Liver (tissue), 8 donors: ENCODE measurements at regions not wholly inside any gene's neighbourhood (a gene's known extent, or its start where the extent isn't known, plus 50 kb on each side); places are given as distances from the start of the nearest gene placed in this dataset.

Experiments
- DNase-seq: peaks from one replicate; pipeline ENCODE4 v3.0.0-alpha.2; 2017; ENCODE audit warnings: low spot score
- H3K27ac ChIP-seq, 2 donors: one replicate each; pipeline ENCODE4 v1.7.0; 2013; ENCODE audit warnings: inconsistent platforms in 2 of 2, low read length in 2 of 2, control low read depth in 1 of 2, low read depth in 1 of 2, mild to moderate bottlenecking in 1 of 2
- H3K27me3 ChIP-seq, 4 donors: one replicate each; pipeline versions ENCODE4 v1.6.1 to v1.7.0; 2013; ENCODE audit warnings: low read length in 3 of 4, inconsistent platforms in 1 of 4, mild to moderate bottlenecking in 1 of 4, moderate library complexity in 1 of 4; ENCODE audit not compliant: control insufficient read depth in 4 of 4, insufficient read depth in 4 of 4
- H3K36me3 ChIP-seq, 4 donors: one replicate each; pipeline versions ENCODE4 v1.6.1 to v1.7.0; 2013; ENCODE audit warnings: low read length in 3 of 4, mild to moderate bottlenecking in 3 of 4, low read depth in 1 of 4, moderate library complexity in 1 of 4; ENCODE audit not compliant: control insufficient read depth in 4 of 4, insufficient read depth in 3 of 4
- H3K4me1 ChIP-seq, 4 donors: one replicate each; pipeline versions ENCODE4 v1.6.1 to v1.7.0; 2013; ENCODE audit warnings: low read length in 3 of 4, mild to moderate bottlenecking in 3 of 4, moderate library complexity in 1 of 4; ENCODE audit not compliant: control insufficient read depth in 4 of 4, insufficient read depth in 4 of 4
- H3K4me3 ChIP-seq, 3 donors: one replicate each; pipeline versions ENCODE4 v1.6.1 to v1.7.0; 2013; ENCODE audit warnings: low read length in 3 of 3, control low read depth in 1 of 3, low read depth in 1 of 3, mild to moderate bottlenecking in 1 of 3
- H3K9ac ChIP-seq, 2 donors: one replicate each; pipeline ENCODE4 v1.7.0; 2013; ENCODE audit warnings: low read length in 2 of 2, mild to moderate bottlenecking in 2 of 2, moderate library complexity in 2 of 2, control low read depth in 1 of 2, low read depth in 1 of 2
- H3K9me3 ChIP-seq, 4 donors: one replicate each; pipeline versions ENCODE4 v1.6.1 to v1.7.0; 2013; ENCODE audit warnings: low read length in 3 of 4; ENCODE audit not compliant: control insufficient read depth in 4 of 4
- ATF3 ChIP-seq: IDR thresholded peaks from 2 replicates; pipeline ENCODE4 v1.6.1; 2016; ENCODE audit warnings: antibody characterized with exemption
- CTCF ChIP-seq: fragments of 150-350 bp; IDR thresholded peaks from 2 replicates; pipeline ENCODE4 v1.5.1; 2017; ENCODE audit warnings: improper control_type of control experiment, low read depth, low read length; ENCODE audit not compliant: missing input control
- GABPA ChIP-seq, 2 donors: IDR thresholded peaks in 1 of 2; conservative IDR thresholded peaks in 1 of 2; 2 replicates each; pipeline ENCODE4 v1.6.1; 2016; ENCODE audit warnings: antibody characterized with exemption in 2 of 2, mild to moderate bottlenecking in 1 of 2, moderate library complexity in 1 of 2
- HNF4A ChIP-seq, 2 donors: conservative IDR thresholded peaks; 2 replicates each; pipeline ENCODE4 v1.6.1; 2016; ENCODE audit warnings: antibody characterized with exemption in 2 of 2, mild to moderate bottlenecking in 2 of 2
- HNF4G ChIP-seq: IDR thresholded peaks from 2 replicates; pipeline ENCODE4 v1.6.1; 2016; ENCODE audit warnings: antibody characterized with exemption
- JUND ChIP-seq, 2 donors: IDR thresholded peaks; 2 replicates each; pipeline ENCODE4 v1.6.1; 2016; ENCODE audit warnings: antibody characterized with exemption in 2 of 2
- RAD21 ChIP-seq, 2 donors: IDR thresholded peaks; 2 replicates each; pipeline ENCODE4 v1.6.1; 2016; ENCODE audit warnings: antibody characterized with exemption in 2 of 2, mild to moderate bottlenecking in 2 of 2
- SP1 ChIP-seq: IDR thresholded peaks from 2 replicates; pipeline ENCODE4 v1.6.1; 2018; ENCODE audit warnings: antibody characterized with exemption, mild to moderate bottlenecking
- TAF1 ChIP-seq: conservative IDR thresholded peaks from 2 replicates; pipeline ENCODE4 v1.6.1; 2016; ENCODE audit warnings: antibody characterized with exemption, mild to moderate bottlenecking
- YY1 ChIP-seq: IDR thresholded peaks from 2 replicates; pipeline ENCODE4 v1.6.1; 2016; ENCODE audit warnings: antibody characterized with exemption, mild to moderate bottlenecking
- WGBS: extraction: QIAGEN DNeasy Blood & Tissue Kit; methylation state at CpG from one replicate; pipeline ENCODE4 v1.1.7; 2013; 5-methylcytosine and 5-hydroxymethylcytosine counted together
- TF ChIP-seq, protein P1 (sequence below): IDR thresholded peaks from 2 replicates; pipeline ENCODE4 v1.6.1; 2016; ENCODE audit warnings: antibody characterized with exemption, mild to moderate bottlenecking
- donor health status: healthy.
- donor health status: healthy.
- donor health status: healthy.
- donor health status: healthy.
- donor health status: healthy.

GRCh38 chr1:173418107-173418985 lies 58.8 kb upstream of the PRDX6 start:
- H3K36me3 ChIP-seq, result peaks cover 0 to 2% (median 0%) of the 10 kb centered on the region in 4 donors
- DNase-seq, result no peak
- no peaks in the 10 kb centered on the region for H3K27me3 ChIP-seq
- no peak for TF ChIP-seq YY1
- TF ChIP-seq GABPA (IDR thresholded peaks at IDR 0.05 in 1 of 2, conservative IDR thresholded peaks at IDR 0.05 in 1 of 2), result no peak
- TF ChIP-seq, protein P1, sequence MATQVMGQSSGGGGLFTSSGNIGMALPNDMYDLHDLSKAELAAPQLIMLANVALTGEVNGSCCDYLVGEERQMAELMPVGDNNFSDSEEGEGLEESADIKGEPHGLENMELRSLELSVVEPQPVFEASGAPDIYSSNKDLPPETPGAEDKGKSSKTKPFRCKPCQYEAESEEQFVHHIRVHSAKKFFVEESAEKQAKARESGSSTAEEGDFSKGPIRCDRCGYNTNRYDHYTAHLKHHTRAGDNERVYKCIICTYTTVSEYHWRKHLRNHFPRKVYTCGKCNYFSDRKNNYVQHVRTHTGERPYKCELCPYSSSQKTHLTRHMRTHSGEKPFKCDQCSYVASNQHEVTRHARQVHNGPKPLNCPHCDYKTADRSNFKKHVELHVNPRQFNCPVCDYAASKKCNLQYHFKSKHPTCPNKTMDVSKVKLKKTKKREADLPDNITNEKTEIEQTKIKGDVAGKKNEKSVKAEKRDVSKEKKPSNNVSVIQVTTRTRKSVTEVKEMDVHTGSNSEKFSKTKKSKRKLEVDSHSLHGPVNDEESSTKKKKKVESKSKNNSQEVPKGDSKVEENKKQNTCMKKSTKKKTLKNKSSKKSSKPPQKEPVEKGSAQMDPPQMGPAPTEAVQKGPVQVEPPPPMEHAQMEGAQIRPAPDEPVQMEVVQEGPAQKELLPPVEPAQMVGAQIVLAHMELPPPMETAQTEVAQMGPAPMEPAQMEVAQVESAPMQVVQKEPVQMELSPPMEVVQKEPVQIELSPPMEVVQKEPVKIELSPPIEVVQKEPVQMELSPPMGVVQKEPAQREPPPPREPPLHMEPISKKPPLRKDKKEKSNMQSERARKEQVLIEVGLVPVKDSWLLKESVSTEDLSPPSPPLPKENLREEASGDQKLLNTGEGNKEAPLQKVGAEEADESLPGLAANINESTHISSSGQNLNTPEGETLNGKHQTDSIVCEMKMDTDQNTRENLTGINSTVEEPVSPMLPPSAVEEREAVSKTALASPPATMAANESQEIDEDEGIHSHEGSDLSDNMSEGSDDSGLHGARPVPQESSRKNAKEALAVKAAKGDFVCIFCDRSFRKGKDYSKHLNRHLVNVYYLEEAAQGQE, result no peak
- no peak for TF ChIP-seq TAF1
- TF ChIP-seq SP1, result no peak
- no peak for TF ChIP-seq JUND (IDR thresholded peaks at IDR 0.05)
- TF ChIP-seq ATF3, result no peak
- no peak for TF ChIP-seq HNF4G
- peaks cover 0 to 5% (median 0%) of the 10 kb centered on the region in 4 donors for H3K4me1 ChIP-seq
- H3K27ac ChIP-seq, result no peak overlapping the region
- H3K9ac ChIP-seq, result no peak overlapping the region
- WGBS, result 91% methylated on average over 11 of the region's 11 CpGs
- H3K9me3 ChIP-seq, result no peaks in the 10 kb centered on the region
- no peak overlapping the region for H3K4me3 ChIP-seq

- peak; percentile 78 for DNase-seq
- peaks cover 0 to 2% (median 0%) of the 10 kb centered on the region in 4 donors for H3K36me3 ChIP-seq
- no peaks in the 10 kb centered on the region for H3K27me3 ChIP-seq
- no peak overlapping the region for H3K4me3 ChIP-seq
- TF ChIP-seq ATF3 (peak; percentile 15), YY1 (peak; percentile 24), HNF4A (conservative IDR thresholded peaks at IDR 0.05) (peak in 1 of 2 donors; percentile 33), RAD21 (IDR thresholded peaks at IDR 0.05) (peak; percentile 92 to 95), GABPA (IDR thresholded peaks at IDR 0.05 in 1 of 2, conservative IDR thresholded peaks at IDR 0.05 in 1 of 2) (no peak), HNF4G (no peak), CTCF (peak; percentile 93)
- H3K27ac ChIP-seq, result no peak overlapping the region
- H3K9me3 ChIP-seq, result no peaks in the 10 kb centered on the region
- H3K9ac ChIP-seq, result peak overlapping the region; percentile 18 to 36
- peaks cover 0 to 5% (median 0%) of the 10 kb centered on the region in 4 donors for H3K4me1 ChIP-seq
- WGBS, result 13% methylated on average over 7 of the region's 7 CpGs
Observed at GRCh38 chr1:173420330-173420806, 56.8 kb upstream of the PRDX6 start.
